AG08396 (cell line): ENCODE measurements at regions not wholly inside any gene's neighbourhood (a gene's known extent, or its start where the extent isn't known, plus 50 kb on each side); places are given as distances from the start of the nearest gene placed in this dataset.
"Not testable (repeated sequence)": the region's sequence is repeated elsewhere in the genome, so short reads cannot be mapped to it uniquely, and the experiment has no call there.

Source experiments
- DNase-seq: peaks from one replicate; pipeline ENCODE4 v3.0.0; 2012; ENCODE audit warnings: low spot score, mixed read lengths

DNA sequence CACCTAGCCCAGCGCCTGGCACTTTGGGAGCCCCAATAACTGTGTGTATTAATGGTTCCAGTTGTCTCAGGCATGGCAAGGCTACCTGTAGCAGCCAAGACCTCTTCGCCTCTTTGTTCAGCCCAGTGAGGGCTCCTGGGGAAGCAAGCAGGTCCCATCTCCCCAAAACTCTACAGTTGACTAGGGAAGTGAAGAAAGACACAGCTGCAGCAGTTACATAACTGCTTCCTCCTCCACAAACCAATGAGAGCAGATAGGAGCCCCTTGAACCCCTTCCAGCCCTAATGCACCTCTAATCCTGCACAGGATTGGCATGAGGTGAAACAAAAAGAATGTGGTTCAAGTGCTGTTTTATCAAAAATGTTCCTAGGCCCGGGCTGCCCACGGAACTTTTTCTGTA is 100.5 kb downstream of the SYF2 start:
- DNase-seq = no peak

DNA sequence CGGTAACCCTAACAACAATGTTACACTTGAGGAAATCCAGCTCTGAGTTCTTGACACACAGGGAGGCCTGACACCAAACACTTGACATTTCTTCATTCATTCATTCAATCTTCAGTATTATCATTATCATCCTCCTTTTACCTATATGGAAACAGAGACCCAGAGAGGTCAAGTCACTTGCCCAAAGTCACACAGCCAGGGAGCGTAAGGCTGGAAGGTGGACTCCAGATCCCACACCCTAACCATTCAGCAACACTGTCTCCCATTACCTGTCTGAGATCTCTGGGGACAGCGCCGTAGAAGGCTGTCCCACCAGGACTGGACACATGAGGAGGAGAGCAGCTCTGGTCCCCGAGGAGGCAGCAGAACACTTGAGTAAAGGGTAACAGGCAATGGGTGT is 101.4 kb downstream of the SYF2 start:
- DNase-seq = no peak

DNA sequence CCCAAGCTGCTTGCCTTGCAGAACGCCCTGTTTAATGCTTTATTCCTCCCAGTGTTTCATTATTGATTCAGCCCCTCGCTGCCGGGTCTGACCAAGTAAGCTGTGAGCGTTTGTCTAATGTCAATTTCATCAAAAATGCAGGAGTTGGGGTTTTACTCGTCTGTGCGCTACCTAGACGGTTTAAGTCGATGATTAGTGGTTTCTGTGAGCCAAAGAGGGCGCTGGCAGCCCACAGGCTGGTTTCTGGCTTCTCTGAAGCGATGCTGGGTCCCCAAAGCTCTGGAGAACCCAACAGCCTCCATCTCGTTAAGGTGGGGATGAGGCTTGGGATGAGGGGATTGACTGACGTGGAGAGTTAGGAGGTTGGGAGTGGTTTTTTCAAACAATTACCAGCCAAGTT is 102.9 kb downstream of the SYF2 start:
- no peak for DNase-seq

DNA sequence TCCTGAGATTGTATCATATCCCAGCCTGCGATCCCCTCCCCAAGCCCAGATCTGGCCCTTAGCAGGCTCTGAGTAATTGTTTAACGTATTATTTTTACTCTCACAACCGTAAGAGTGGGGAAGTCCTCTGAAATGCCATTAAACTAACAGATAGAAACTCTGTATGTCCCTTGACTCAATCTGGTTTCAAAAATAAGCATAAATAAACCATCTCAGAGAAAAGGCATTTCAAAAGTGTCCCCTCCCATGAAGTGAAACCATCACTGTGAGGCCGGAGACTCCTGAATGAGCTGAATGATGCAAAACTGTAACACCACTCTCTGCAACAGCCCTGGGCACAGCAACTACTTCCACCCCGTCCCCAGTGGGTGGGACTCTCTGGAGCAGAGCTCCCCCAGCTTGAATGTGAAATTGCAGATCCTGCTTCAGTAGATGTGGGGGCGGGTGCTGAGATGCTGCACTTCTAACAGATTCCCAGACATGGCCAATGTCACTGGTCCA is 104.1 kb downstream of the SYF2 start:
- no peak for DNase-seq

DNA sequence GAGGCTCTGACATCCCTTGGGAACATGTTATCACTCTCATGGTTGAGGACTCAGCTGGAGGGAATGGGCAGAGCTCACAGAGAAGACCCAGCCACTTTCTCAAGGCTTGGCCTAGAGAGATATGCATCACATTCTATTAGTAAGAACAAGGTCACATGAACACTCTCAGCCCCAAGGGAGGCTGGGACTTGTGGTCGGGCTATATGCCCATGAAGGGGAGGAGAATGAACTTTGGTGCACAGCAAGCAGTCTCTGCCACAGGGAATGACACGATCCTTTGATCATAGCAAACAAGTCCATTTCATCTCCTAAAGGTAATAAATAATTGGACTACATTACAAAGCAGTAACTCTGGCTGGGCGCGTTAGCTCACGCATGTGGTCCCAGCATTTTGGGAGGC is 105.7 kb downstream of the SYF2 start:
- no peak for DNase-seq

DNA sequence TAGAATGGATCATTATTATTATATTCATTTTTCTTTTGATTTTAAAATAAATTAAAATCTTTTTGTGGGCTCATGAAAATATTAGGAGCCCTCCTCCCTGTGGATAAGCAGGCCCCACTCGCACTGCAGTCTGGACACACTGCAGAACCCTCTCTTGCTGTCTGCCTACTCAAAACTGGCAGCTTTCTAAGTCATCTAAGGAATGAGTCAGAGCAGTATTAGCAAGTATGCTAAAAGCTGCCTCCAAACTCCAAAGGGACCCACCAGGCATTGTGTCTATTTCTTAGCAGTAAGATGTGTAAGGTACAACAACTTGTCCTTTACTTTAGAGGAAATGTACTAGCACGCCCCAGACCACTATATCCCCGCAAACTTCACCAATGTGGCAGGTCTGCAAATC is 108.8 kb downstream of the SYF2 start:
- no peak for DNase-seq

DNA sequence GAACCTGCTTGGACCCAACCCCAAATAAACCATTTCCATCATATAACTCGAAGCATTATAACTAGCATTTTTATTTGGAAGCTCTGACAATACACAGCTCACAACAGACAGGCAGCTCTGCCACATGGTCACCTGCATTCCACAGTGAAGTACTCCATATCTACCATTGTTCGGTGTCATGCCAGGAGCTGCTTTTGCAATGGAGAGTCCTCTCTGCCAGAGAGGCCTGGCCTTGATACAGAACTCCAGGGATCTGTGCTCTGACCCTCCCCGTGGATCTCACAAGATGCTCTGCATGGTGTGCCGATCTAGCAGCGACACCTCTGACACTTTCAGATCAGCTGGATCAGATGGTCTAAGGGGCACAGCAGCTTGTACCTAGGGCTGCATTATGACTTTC is 109.6 kb downstream of the SYF2 start:
- DNase-seq = no peak

DNA sequence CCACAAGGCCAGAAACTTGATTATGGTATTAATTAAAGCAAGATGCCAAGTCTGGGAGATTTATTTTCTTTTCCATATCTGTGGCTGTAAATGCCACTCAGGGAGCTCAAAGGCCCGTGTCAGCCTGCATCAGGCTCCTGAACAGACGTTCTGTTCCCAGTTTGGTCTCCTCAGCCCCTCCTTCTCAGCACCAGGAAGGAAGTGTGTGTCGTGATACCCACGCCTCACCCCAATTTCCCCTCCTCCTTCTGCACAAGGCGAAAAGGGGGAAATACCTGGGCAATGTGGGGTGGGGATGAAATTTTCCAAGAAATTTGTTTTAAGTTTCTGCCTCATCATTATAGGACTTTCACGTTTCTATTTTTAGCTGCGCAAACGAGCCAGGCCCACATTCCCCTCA is 112.0 kb downstream of the SYF2 start:
- DNase-seq = no peak

DNA sequence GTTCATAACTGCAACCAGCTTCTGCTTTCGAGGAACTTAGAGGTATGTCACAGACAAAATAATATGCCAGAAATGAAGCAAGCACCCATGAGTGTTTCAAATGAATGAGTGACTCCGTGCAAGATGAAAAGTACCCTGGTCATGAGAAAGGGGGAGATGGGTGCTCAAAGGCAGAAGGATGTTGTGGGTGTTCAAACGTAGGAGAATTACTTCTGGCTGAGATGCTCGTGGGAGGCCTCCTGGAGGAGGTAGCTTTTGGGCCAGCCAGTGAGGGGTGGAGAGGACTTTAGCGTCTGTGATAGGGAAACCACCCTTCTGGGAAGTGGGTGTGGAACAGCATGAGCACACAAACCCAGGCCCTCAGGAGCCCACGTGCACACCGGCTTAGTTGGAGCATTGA is 113.8 kb downstream of the SYF2 start:
- no peak for DNase-seq

DNA sequence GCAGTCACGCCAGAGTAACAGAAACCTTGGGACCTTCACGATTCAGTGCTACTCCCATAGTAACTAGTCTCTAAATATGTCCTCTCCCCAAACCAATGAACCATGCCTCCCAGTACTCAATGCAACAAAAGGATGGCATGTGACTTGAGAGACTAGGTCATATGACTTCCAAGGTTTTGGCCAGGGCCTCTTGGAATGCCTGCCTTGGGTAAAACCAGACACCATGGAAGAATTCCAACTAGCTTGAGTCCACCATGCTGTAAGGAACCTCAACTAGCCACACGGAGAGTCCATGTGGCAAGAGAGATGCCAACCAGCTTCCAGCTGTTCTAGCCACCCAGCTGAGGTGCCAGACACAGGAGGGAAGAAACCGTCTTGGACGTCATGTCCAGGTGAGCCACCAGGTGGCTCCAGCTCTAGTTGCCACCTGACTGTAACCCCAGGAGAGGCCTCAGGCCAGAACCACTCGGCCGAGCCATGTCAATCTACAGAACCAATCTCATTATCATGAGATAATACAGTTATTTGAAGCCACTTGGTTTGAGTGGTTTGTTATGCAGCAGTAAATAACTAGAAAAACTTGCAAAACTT is 115.0 kb downstream of the SYF2 start:
- no peak for DNase-seq

DNA sequence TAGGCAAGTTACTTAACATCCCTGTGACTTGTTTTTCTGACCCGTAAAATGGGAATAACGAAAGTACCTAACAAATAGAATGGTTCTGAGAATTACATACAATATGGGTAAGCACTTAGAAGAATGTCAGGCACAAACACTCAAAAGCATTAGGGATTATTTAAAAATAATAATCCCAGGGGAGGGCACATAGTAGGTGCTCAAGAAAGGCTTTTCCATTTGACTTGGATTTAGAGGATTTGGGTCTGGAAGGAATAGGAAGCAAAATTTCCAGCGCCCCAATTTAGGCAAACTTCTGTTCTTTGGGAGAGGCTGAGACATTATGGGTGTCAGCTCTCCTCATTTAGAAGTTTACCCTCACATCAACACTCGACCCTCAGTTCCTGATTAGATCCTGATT is 115.5 kb downstream of the SYF2 start:
- DNase-seq = no peak

DNA sequence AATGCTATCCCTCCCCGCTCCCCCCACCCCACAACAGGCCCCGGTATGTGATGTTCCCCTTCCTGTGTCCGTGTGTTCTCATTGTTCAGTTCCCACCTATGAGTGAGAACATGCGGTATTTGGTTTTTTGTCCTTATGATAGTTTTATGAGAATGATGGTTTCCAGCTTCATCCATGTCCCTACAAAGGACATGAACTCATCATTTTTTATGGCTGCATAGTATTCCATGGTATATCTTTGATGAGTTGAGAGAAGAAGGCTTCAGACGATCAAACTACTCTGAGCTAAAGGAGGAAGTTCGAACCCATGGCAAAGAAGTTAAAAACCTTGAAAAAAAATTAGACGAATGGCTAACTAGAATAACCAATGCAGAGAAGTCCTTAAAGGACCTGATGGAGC is 116.2 kb downstream of the SYF2 start:
- not testable (repeated sequence) for DNase-seq

DNA sequence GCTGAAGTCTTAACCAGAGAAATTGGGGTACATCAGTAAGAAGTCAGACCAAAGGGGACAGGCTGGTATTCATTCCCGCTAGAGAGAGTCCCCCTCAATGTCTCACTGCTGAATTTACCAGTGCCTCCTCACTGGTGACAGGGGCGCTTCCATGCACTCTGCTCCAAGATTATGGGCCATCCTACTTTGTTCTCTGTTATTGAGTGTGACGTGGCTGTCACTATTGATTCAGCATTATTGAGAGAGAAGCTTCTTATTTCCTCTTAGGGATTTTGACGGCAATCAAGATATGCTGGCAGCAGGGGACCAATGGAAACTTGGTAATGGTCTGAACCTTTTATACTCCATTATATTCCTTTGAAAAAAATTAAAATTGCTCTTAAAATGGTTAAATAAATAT is 118.6 kb downstream of the SYF2 start:
- DNase-seq = no peak

DNA sequence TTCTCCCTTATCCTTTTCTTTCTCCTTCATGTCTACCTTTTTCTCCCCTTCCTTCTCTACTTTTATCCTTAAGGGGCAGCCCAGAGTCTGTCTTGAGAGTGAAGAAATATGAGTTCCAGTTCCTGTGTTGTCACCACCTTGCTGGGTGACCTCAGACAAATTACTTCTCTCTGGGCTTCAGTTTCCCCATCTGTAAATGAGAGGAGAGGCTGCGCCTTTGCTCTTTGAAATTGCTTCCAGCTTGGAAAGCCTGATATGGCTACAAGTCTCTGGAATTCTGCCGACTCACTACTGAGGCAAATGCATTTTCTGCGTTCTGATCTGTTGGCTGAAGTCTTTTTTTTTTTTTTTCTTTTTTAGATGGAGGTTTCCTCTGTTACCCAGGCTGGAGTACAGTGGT is 119.2 kb downstream of the SYF2 start:
- DNase-seq = no peak

DNA sequence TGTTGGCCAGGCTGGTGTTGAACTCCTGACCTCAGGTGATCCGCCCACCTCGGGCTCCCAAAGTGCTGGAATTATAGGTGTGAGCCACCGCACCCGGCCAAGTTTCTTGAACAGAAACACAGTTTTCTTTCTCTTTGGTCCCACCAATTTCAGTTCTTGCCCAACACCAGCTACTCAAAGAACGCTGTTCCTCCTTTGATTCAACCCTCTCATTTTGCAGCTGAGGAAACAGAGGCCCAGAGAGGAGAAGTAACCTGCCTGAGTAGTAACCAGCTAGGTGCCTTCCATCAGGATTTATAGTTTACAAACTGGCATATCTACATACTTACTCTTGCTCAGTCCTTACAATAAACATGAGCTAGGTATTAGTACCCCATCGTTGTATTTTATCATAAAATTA is 119.9 kb downstream of the SYF2 start:
- no peak for DNase-seq

DNA sequence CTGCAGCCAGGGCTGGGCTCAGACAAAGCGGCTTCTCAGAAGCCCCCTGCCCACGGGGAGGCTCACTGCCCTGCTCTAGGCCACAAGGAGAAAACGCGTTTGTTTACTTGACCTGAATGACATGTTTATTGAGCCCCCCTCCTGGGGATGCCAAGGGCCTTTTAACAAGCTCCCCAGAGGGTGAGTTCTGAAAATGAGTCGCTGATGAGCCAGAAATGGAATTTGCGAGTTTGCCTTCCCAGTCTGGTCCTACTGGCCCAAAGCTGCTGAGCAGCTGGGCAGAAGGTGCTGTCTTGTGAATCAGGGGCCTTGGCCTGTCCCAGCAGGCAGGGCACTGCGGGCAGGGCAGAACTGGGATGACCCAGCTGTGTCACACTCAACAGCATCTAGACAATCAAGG is 120.6 kb downstream of the SYF2 start:
- no peak for DNase-seq

DNA sequence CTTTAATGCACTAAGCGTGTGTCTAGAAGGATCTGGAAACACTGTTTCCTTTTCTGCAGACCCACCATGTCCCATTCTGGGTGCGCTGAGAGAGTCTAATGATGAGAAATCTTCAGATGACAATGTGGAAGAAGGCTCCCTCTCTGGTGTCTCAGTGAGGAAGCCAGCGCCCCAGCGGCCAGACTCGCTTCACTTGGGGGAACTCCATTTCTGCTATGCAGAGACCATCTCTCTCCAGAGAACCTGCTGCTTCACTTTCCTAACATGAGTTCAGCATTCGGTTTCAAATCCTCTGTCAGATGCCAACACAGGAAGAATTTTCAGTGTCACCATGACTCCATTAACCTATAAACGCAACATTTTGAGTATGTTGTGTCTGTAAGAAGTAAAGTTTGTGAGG is 121.8 kb downstream of the SYF2 start:
- DNase-seq = no peak

DNA sequence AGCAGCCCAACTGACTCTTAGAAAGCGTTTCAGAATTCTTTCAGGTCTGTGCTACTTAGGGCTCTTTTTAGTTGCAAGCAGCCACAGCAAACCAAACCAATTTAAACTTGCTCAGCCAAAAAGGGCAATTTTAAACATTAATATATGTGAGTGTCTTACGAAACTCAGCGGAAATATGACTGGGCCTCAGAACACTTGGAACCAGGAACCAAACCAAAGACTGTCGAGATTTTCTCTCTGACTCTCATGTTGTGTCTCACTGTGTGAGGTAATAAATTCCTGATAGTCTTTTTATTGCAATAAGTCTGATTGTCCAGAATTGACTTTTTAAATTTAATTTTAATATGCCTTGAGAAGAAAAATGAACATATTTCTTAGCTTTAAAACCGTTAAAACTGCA is 122.3 kb downstream of the SYF2 start:
- DNase-seq = no peak

DNA sequence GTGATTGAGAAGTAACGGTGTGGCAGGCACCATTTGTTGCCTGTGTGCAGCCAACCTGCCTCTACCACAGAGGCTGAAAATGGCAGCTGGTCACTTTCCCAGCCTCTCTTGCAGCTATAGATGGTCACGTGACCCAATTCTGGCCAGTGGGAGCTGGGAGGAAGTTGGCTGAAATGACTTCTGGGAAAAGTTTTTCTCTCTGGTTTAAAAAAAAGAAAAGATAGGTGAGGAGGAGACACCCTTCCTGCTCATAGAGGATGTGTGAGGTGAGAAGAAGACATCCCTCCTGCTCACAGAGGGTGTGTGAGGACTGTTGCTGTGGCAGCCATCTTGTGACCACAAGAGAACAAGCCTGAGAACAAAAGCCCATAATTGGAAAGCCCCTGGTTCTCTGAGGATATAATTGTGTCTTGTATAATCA is 122.8 kb downstream of the SYF2 start:
- DNase-seq = no peak

DNA sequence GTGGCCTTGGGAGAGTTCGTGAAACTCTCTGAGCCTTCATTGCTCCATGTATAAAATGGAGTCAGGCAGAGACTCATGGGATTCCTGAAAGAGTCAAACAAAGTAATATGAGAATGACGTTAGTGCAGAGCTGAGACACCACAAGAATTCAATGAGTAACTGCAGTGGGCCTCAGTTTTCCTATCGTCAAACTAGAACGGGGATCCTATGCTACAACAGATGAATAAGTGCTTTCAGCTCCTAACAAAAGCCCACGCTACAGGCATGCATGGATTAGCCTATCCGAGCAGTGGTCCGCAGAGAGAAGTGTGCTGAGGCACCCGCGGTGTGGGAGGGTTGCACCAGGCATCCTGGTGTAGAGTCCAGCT is 124.7 kb downstream of the SYF2 start:
- DNase-seq = peak; percentile 38

DNA sequence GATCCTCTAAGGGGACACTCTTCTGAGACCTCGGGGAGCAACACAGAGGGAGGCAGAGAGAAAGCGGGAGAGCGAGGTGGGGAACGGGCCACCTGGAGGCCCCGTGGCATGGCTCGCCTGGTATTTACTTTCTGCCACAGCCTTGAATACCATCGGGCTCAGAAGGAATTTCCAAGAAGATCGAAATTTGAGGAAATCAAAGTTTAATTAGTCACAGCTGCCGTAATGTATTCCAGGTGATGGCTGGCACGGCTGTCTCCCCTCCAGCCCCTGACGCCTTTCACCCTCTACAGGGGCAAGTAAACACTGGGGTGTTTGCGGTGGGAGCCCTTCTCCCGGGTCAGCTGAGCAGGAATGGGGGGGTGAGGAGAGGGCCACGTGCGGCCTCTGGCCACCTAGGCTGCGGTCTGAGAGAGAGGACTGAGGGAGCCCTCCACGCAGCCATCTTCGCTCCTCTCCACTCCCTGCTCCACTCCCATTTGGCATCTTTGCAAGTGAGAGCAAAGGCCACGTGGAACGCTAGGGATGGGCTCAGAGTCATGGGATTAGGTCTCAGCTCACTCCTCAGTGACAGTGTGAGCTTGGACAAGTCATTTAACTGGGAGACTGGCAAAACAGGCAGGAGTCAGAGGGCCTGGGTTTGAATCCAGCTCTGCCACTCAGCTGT is 125.2 kb downstream of the SYF2 start:
- no peak for DNase-seq

DNA sequence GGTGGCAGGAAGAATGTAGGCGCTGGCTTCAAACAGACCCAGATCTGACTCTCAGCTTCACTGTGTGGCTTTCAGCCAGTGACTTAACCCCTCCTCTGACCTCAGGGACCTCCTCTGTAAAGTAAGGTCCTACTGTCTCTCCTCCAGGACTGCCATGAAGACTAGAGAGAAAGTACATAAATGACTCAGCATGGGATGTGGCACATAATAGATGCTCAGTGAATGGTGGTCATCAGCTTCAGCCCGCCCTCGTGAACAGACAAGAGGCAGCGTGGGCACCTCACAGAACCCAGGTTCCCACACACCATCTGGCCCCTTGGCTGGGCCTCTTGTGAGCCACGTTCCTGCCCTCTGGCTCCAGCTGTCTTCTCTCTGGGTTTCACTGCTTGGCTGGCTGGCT is 126.0 kb downstream of the SYF2 start:
- DNase-seq = no peak

DNA sequence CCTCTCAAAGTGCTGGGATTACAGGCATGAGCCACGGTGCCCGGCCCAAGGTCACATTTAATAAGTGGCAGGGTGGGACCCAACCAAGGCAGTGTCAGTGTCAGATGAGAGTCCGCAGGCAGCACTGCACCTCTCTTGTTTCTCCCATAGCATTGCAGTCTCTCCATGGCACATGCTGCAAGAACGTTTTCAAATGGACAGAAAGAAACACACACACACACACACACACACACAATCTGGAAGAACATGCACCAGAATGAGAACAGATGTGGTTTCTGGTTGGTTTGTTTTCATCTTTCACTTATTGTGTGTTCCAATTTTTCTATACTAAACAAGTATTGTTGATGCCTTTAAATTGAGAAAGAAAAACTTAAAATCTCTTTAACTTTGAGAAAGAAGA is 126.5 kb downstream of the SYF2 start:
- no peak for DNase-seq

DNA sequence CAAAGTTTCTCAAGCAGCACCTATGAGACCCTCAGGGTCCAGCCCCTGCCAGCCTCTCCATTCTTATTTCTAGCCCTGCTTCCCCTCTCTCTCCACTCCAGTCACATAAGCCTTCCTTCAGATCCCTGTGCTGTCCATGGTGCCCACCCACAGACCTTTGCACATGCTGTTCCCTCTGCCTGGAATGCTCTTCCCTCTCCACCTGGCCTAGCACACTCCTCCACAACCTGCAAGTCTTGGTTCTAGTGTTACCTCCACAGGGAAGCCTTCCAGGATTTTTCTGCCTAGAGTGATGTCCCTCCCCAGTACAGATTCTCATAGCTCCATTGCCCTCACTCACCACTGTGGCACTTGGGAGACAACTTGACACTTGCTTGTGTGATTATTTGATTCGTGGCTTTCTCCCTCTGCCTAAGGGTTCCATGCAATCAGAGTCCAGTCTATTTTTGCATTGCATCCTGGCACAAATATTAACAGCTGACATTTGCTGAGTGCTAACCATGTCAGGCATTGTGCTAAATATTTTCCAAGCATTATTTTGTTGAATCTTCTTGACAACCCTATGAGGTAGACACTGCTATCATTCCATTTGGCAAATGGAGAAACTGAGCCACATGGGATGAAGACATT is 127.3 kb downstream of the SYF2 start:
- no peak for DNase-seq
